Stimulated activated CD4-positive, alpha-beta T cell treated with anti-CD3 and anti-CD28 coated beads, Interleukin-2, amount 100 ng/mL, for 24 hours (primary cell): ENCODE measurements at regions not wholly inside any gene's neighbourhood (a gene's known extent, or its start where the extent isn't known, plus 50 kb on each side); places are given as distances from the start of the nearest gene placed in this dataset.
"Not testable (repeated sequence)": the region's sequence is repeated elsewhere in the genome, so short reads cannot be mapped to it uniquely, and the experiment has no call there.

Experiments used
- DNase-seq, 2 donors: peaks; one replicate each; pipeline ENCODE4 v3.0.0-alpha.2; 2020

- DNase-seq: no peak
Observed at GRCh38 chr12:77253321-77253720, 188.0 kb upstream of the E2F7 start.

- no peak for DNase-seq
Observed at GRCh38 chr12:77251799-77252198, 186.4 kb upstream of the E2F7 start.

DNA sequence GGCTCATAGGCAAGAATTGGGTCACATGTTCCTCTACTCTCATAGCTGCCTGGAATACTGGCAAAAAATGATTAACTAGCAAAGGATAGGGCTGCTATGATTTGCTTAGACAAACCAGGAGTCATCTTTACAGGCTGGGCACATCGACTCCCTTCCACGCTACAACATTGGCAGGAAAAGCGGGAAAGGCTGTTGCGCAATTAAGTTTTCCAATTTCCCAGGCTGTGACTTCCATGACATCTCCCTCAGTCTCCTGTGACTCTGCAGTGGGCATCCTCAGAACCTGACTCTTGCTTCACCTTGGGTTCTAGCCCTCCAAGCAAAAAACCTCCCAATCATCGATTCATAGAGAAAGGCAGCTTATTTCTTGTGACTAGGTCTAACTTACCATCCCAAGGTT is 184.5 kb upstream of the E2F7 start:
- DNase-seq: no peak

GRCh38 chr12:77248036-77248435 is 182.7 kb upstream of the E2F7 start:
- no peak for DNase-seq

- DNase-seq: no peak
Observed at GRCh38 chr12:77247542-77247941, 182.2 kb upstream of the E2F7 start.

DNA sequence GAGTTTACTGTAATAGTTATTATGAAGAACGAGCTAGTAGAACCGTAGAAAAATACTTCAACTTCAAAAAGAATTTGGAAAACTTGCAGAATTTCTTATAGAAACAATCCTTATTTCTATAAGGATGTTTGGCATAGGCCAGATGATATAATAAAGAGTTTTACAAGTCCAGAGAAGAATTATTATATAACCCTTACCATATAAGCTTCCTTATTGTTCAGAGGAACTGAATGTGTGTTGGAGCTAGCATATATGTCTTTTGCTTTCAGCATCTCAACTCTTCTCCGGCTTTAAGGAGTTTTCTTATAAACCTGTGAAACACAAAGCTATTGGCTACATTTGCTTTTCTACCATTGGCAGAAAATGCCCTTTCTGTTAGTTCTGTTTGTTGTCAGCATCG is 178.0 kb upstream of the E2F7 start:
- DNase-seq: no peak

GRCh38 chr12:77239617-77240016 is 174.2 kb upstream of the E2F7 start:
- DNase-seq: no peak

- no peak for DNase-seq
Observed at GRCh38 chr12:77238335-77238734, 173.0 kb upstream of the E2F7 start.

- DNase-seq: no peak
Observed at GRCh38 chr12:77237896-77238295, 172.5 kb upstream of the E2F7 start.

DNA sequence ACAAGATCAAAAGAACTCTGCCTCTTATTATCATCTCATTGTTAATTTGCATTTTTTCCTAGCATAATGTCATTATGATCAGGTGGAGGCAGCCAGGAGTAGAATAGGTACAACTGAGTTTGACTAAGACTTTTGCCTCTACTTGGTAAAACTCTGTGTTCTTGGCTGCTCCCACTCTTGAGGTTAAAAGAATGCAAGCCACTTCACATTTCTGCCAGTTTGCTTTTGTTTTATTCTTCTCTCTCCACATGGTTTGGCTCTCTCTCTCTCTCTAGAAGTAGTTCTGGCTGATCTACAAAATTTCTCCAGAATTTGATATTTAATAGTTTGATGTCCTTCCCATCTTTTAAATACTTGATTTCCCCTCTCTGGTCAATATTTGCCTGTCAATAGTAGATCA is 170.7 kb upstream of the E2F7 start:
- DNase-seq: no peak

DNA sequence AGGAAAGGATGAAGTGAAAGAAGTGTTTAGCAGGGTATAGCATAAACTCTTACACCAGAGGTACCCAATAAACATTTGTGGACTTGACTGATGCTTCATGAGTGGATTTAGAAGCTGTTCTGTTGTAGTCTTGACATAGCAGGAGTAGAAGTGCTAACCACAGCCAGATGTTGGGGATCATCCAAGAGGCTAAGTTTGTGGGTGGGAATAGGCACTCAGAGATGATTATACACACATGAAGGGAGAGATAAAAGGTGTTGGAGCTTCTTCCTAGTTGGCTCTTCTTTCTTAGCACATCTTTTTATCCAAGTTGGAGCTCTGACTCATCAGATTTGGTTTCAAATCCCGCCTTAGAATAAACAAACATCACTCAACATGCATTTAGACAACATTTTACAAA is 166.7 kb upstream of the E2F7 start:
- DNase-seq: no peak

GRCh38 chr12:77231501-77231918 is 166.1 kb upstream of the E2F7 start:
- DNase-seq: no peak

DNA sequence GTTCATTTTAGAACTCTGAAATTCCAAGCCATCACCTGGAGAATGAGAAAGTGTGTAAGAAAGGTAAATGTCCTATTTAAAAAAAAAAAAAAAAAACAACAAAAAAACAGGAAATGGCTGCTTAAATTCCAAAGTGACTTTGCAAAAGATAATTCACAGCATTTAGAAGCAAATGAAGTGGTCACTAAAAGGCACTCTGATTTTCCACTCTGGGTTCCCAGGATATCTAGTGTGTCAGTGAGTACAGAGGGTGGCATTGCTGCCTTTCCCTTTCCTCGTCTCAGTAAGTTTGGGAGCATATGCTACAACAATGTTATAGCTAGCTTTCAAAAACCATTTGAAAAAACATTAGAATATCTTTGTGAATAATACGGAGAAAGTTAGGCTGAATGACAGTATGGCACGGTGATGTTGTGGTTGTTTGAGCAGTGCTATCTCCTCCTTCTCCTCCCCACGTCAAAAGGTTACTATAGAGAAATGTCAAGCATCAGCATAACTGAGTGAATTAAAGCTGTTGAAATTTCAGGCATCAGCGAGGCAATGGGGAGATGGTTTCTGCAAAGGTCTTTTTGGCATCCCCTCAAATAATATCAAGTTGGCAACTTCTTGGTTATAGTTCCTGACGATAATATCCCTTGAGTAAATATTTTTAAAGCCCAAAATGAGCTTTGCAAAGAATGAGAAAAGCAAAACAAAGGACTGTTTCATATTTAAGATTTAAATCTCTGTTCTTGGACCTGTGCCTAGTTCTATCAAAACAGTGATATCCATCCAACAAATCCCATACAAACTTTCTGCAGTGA is 164.5 kb upstream of the E2F7 start:
- DNase-seq: no peak

DNA sequence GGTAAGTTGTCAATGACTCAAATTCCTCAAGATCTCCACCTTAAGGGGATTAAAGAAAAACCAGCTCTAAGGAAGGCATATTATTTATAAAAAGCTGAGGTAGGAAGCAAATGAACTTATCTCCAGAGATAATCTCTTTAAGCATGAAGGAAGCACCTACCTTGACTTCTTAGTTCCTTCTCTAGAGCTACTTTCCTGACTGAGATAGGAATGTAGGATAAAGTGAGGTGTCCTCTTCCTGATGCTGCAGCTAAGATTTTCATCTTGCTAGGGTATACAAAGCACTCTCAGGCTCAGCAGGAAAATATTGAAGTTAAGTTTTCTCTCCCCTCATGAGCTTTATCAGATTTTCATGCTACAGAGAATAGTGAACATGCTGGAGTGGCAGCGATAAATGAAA is 163.0 kb upstream of the E2F7 start:
- DNase-seq: no peak

DNA sequence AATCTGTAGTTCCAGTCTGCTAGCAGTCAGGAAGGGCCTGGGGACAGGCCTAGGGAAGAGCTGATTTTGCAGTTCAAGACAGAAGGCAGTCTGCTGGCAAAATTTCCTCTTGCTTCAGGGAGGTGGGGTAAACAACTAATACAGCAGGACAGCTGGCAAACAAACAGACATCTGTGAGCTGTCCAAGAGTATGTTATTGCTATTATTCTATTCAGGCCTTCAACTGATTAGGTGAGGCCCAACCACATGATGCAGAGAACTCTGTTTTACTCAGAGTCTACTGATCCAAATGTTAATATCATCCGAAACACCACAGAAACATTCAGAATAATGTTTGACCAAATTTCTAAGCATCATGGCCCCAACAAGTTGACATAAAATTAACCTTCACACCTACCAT is 161.0 kb upstream of the E2F7 start:
- DNase-seq: no peak

GRCh38 chr12:77225373-77225772 is 160.0 kb upstream of the E2F7 start:
- no peak for DNase-seq

GRCh38 chr12:77224346-77224745 is 159.0 kb upstream of the E2F7 start:
- DNase-seq: no peak

- no peak for DNase-seq
Observed at GRCh38 chr12:77222336-77222735, 157.0 kb upstream of the E2F7 start.

GRCh38 chr12:77220586-77220985 is 155.2 kb upstream of the E2F7 start:
- DNase-seq: no peak

- no peak for DNase-seq
Observed at GRCh38 chr12:77218278-77218677, 152.9 kb upstream of the E2F7 start.

DNA sequence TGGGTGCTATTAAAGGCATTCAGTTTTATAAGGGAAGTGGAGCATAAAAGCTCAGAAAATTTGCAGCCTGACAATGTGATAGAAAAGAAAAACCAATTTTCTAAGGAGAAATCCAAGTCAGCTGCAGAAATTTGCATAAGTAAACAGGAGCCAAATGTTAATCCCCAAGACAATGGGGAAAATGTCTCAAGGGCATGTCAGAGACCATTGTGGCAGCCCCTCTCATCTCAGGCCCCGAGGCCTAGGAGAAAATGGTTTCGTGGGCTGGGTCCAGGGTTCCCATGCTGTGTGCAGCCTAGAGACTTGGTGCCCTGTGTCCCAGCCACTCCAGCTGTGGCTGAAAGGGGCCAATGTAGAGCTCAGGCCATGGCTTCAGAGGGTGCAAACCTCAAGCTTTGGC is 150.8 kb upstream of the E2F7 start:
- not testable (repeated sequence) for DNase-seq

DNA sequence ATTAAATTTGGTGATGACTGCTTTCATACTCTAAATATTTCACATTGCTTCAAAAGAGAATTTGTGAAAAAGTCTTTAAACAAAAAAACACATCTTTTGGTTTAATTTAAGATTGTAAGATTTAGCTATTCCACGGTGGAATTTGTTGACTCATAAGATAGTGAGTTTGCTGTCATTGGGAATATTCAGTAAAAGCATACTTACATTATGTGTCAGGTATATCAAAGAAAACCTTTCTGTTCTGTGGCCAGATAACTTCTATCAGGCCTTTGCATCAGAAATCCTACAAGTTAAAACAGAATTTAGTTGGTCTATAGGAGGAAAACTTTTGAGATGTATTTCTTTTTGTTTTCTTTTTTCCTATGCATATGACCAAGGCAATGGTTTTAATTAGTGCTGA is 148.8 kb upstream of the E2F7 start:
- DNase-seq: no peak

GRCh38 chr12:77213319-77213718 is 147.9 kb upstream of the E2F7 start:
- DNase-seq: no peak

DNA sequence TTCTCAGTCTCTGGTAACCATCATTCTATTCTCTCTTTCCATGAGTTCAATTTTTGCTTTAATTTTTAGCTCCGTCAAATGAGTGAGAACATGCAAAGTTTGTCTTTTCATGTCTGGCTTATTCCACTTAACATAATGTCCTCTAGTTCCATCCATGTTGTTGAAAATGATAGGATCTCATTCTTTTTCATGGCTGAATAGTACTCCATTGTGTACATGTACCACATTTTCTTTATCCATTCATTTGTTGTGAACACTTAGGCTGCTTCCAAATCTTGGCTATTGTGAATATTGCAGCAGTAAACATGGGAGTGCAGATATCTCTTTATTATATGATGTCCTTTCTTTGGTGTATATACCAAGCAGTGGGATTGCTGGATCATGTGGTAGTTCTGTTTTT is 145.4 kb upstream of the E2F7 start:
- DNase-seq: no peak

GRCh38 chr12:77204083-77204482 is 138.7 kb upstream of the E2F7 start:
- DNase-seq: no peak
